ENCODE measurements at regions not wholly inside any gene's neighbourhood (a gene's known extent, or its start where the extent isn't known, plus 50 kb on each side); places are given as distances from the start of the nearest gene placed in this dataset.

GRCh38 chr6:149198265-149198664, 119.2 kb upstream of the TAB2 start:
- TF ChIP-seq EZH2 (IDR thresholded peaks at IDR 0.05) (no peak), CTCF (IDR thresholded peaks at IDR 0.05) (no peak)
